ENCODE measurements at regions not wholly inside any gene's neighbourhood (a gene's known extent, or its start where the extent isn't known, plus 50 kb on each side); places are given as distances from the start of the nearest gene placed in this dataset.

- Histone ChIP-seq H3K27me3 (ENCODE audit: control insufficient read depth, insufficient read depth, low read length) (no peaks in the 10 kb centered on the region), H3K4me3 (ENCODE audit: low read length) (no peak overlapping the region), H3K4me1 (ENCODE audit: control insufficient read depth, insufficient read depth, low read length) (no peaks in the 10 kb centered on the region), H3K9ac (ENCODE audit: low read length) (no peak overlapping the region), H3K27ac (ENCODE audit: low read depth, low read length) (no peak overlapping the region), H3K36me3 (ENCODE audit: control insufficient read depth, insufficient read depth, low read length) (no peaks in the 10 kb centered on the region)
These were observed 352.9 kb upstream of the SEL1L start for GRCh38 chr14:81886588-81886987.

- Histone ChIP-seq H3K9ac (ENCODE audit: low read length) (no peak overlapping the region), H3K36me3 (ENCODE audit: control insufficient read depth, insufficient read depth, low read length) (no peaks in the 10 kb centered on the region), H3K4me3 (ENCODE audit: low read length) (no peak overlapping the region), H3K4me1 (ENCODE audit: control insufficient read depth, insufficient read depth, low read length) (no peaks in the 10 kb centered on the region), H3K27me3 (ENCODE audit: control insufficient read depth, insufficient read depth, low read length) (no peaks in the 10 kb centered on the region), H3K27ac (ENCODE audit: low read depth, low read length) (no peak overlapping the region)
These were observed 355.9 kb upstream of the SEL1L start for GRCh38 chr14:81889529-81889928.

- H3K36me3 ChIP-seq (ENCODE audit: control insufficient read depth, insufficient read depth, low read length): no peaks in the 10 kb centered on the region
- H3K27ac ChIP-seq (ENCODE audit: low read depth, low read length): no peak overlapping the region
These were observed 356.4 kb upstream of the SEL1L start for GRCh38 chr14:81890020-81890419.

GRCh38 chr14:81903477-81903876 lies 369.8 kb upstream of the SEL1L start:
- no peak overlapping the region for H3K9ac ChIP-seq (ENCODE audit: low read length)
- H3K36me3 ChIP-seq (ENCODE audit: control insufficient read depth, insufficient read depth, low read length): no peaks in the 10 kb centered on the region
- H3K27ac ChIP-seq (ENCODE audit: low read depth, low read length): no peak overlapping the region
- H3K4me1 ChIP-seq (ENCODE audit: control insufficient read depth, insufficient read depth, low read length): no peaks in the 10 kb centered on the region
- H3K4me3 ChIP-seq (ENCODE audit: low read length): no peak overlapping the region
- no peaks in the 10 kb centered on the region for H3K27me3 ChIP-seq (ENCODE audit: control insufficient read depth, insufficient read depth, low read length)

More at GRCh38 chr14:81890020-81890419, 356.4 kb upstream of the SEL1L start:
- no peaks in the 10 kb centered on the region for H3K4me1 ChIP-seq (ENCODE audit: control insufficient read depth, insufficient read depth, low read length)
- H3K27me3 ChIP-seq (ENCODE audit: control insufficient read depth, insufficient read depth, low read length): no peaks in the 10 kb centered on the region
- H3K4me3 ChIP-seq (ENCODE audit: low read length): no peak overlapping the region
- H3K9ac ChIP-seq (ENCODE audit: low read length): no peak overlapping the region

GRCh38 chr14:81927070-81927469 lies 393.4 kb upstream of the SEL1L start:
- H3K9ac ChIP-seq (ENCODE audit: low read length): no peak overlapping the region
- no peaks in the 10 kb centered on the region for H3K4me1 ChIP-seq (ENCODE audit: control insufficient read depth, insufficient read depth, low read length)
- H3K27ac ChIP-seq (ENCODE audit: low read depth, low read length): no peak overlapping the region
- H3K4me3 ChIP-seq (ENCODE audit: low read length): no peak overlapping the region
- no peaks in the 10 kb centered on the region for H3K36me3 ChIP-seq (ENCODE audit: control insufficient read depth, insufficient read depth, low read length)
- no peaks in the 10 kb centered on the region for H3K27me3 ChIP-seq (ENCODE audit: control insufficient read depth, insufficient read depth, low read length)

GRCh38 chr14:81931828-81932227 lies 398.2 kb upstream of the SEL1L start:
- Histone ChIP-seq H3K27me3 (ENCODE audit: control insufficient read depth, insufficient read depth, low read length) (no peaks in the 10 kb centered on the region), H3K27ac (ENCODE audit: low read depth, low read length) (no peak overlapping the region), H3K4me1 (ENCODE audit: control insufficient read depth, insufficient read depth, low read length) (no peaks in the 10 kb centered on the region), H3K9ac (ENCODE audit: low read length) (no peak overlapping the region), H3K36me3 (ENCODE audit: control insufficient read depth, insufficient read depth, low read length) (no peaks in the 10 kb centered on the region), H3K4me3 (ENCODE audit: low read length) (no peak overlapping the region)

GRCh38 chr14:81936348-81936747 lies 402.7 kb upstream of the SEL1L start:
- H3K27me3 ChIP-seq (ENCODE audit: control insufficient read depth, insufficient read depth, low read length): no peaks in the 10 kb centered on the region

GRCh38 chr14:81936902-81937301 lies 403.2 kb upstream of the SEL1L start:
- Histone ChIP-seq H3K27ac (ENCODE audit: low read depth, low read length) (no peak overlapping the region), H3K27me3 (ENCODE audit: control insufficient read depth, insufficient read depth, low read length) (no peaks in the 10 kb centered on the region), H3K4me1 (ENCODE audit: control insufficient read depth, insufficient read depth, low read length) (no peaks in the 10 kb centered on the region), H3K36me3 (ENCODE audit: control insufficient read depth, insufficient read depth, low read length) (no peaks in the 10 kb centered on the region), H3K9ac (ENCODE audit: low read length) (no peak overlapping the region), H3K4me3 (ENCODE audit: low read length) (no peak overlapping the region)

More at GRCh38 chr14:81936348-81936747, 402.7 kb upstream of the SEL1L start:
- no peak overlapping the region for H3K4me3 ChIP-seq (ENCODE audit: low read length)
- H3K9ac ChIP-seq (ENCODE audit: low read length): no peak overlapping the region
- H3K36me3 ChIP-seq (ENCODE audit: control insufficient read depth, insufficient read depth, low read length): no peaks in the 10 kb centered on the region
- H3K4me1 ChIP-seq (ENCODE audit: control insufficient read depth, insufficient read depth, low read length): no peaks in the 10 kb centered on the region
- H3K27ac ChIP-seq (ENCODE audit: low read depth, low read length): no peak overlapping the region

GRCh38 chr14:81938341-81938740 lies 404.7 kb upstream of the SEL1L start:
- H3K36me3 ChIP-seq (ENCODE audit: control insufficient read depth, insufficient read depth, low read length): no peaks in the 10 kb centered on the region
- no peak overlapping the region for H3K9ac ChIP-seq (ENCODE audit: low read length)
- no peaks in the 10 kb centered on the region for H3K4me1 ChIP-seq (ENCODE audit: control insufficient read depth, insufficient read depth, low read length)
- no peak overlapping the region for H3K4me3 ChIP-seq (ENCODE audit: low read length)
- no peaks in the 10 kb centered on the region for H3K27me3 ChIP-seq (ENCODE audit: control insufficient read depth, insufficient read depth, low read length)
- H3K27ac ChIP-seq (ENCODE audit: low read depth, low read length): no peak overlapping the region

GRCh38 chr14:81940651-81941050 lies 407.0 kb upstream of the SEL1L start:
- no peak overlapping the region for H3K4me3 ChIP-seq (ENCODE audit: low read length)
- H3K9ac ChIP-seq (ENCODE audit: low read length): no peak overlapping the region
- no peaks in the 10 kb centered on the region for H3K4me1 ChIP-seq (ENCODE audit: control insufficient read depth, insufficient read depth, low read length)
- no peaks in the 10 kb centered on the region for H3K27me3 ChIP-seq (ENCODE audit: control insufficient read depth, insufficient read depth, low read length)
- H3K36me3 ChIP-seq (ENCODE audit: control insufficient read depth, insufficient read depth, low read length): no peaks in the 10 kb centered on the region
- H3K27ac ChIP-seq (ENCODE audit: low read depth, low read length): no peak overlapping the region

- no peaks in the 10 kb centered on the region for H3K36me3 ChIP-seq (ENCODE audit: control insufficient read depth, insufficient read depth, low read length)
- no peak overlapping the region for H3K9ac ChIP-seq (ENCODE audit: low read length)
- H3K27me3 ChIP-seq (ENCODE audit: control insufficient read depth, insufficient read depth, low read length): no peaks in the 10 kb centered on the region
- no peak overlapping the region for H3K4me3 ChIP-seq (ENCODE audit: low read length)
- H3K4me1 ChIP-seq (ENCODE audit: control insufficient read depth, insufficient read depth, low read length): no peaks in the 10 kb centered on the region
- no peak overlapping the region for H3K27ac ChIP-seq (ENCODE audit: low read depth, low read length)
These were observed 408.4 kb upstream of the SEL1L start for GRCh38 chr14:81942071-81942470.

GRCh38 chr14:81946375-81946774 lies 412.7 kb upstream of the SEL1L start:
- H3K27me3 ChIP-seq (ENCODE audit: control insufficient read depth, insufficient read depth, low read length): no peaks in the 10 kb centered on the region
- no peak overlapping the region for H3K9ac ChIP-seq (ENCODE audit: low read length)
- H3K4me3 ChIP-seq (ENCODE audit: low read length): no peak overlapping the region
- no peak overlapping the region for H3K27ac ChIP-seq (ENCODE audit: low read depth, low read length)
- H3K36me3 ChIP-seq (ENCODE audit: control insufficient read depth, insufficient read depth, low read length): no peaks in the 10 kb centered on the region
- H3K4me1 ChIP-seq (ENCODE audit: control insufficient read depth, insufficient read depth, low read length): no peaks in the 10 kb centered on the region

GRCh38 chr14:81946834-81947798 lies 413.5 kb upstream of the SEL1L start:
- Histone ChIP-seq H3K27ac (ENCODE audit: low read depth, low read length) (no peak overlapping the region), H3K9ac (ENCODE audit: low read length) (no peak overlapping the region), H3K4me3 (ENCODE audit: low read length) (no peak overlapping the region)

More at GRCh38 chr14:81946834-81947798, 413.5 kb upstream of the SEL1L start:
- Histone ChIP-seq H3K4me1 (ENCODE audit: control insufficient read depth, insufficient read depth, low read length) (no peaks in the 10 kb centered on the region), H3K36me3 (ENCODE audit: control insufficient read depth, insufficient read depth, low read length) (no peaks in the 10 kb centered on the region), H3K27me3 (ENCODE audit: control insufficient read depth, insufficient read depth, low read length) (no peaks in the 10 kb centered on the region)

All from rectal smooth muscle tissue (tissue), 1 donor.